Forelimb muscle (tissue), 1 donor: ENCODE measurements at regions not wholly inside any gene's neighbourhood (a gene's known extent, or its start where the extent isn't known, plus 50 kb on each side); places are given as distances from the start of the nearest gene placed in this dataset.

Source experiments
- DNase-seq: peaks from one replicate; pipeline ENCODE4 v3.0.0-alpha.2; 2013; ENCODE audit warnings: low read depth

DNA sequence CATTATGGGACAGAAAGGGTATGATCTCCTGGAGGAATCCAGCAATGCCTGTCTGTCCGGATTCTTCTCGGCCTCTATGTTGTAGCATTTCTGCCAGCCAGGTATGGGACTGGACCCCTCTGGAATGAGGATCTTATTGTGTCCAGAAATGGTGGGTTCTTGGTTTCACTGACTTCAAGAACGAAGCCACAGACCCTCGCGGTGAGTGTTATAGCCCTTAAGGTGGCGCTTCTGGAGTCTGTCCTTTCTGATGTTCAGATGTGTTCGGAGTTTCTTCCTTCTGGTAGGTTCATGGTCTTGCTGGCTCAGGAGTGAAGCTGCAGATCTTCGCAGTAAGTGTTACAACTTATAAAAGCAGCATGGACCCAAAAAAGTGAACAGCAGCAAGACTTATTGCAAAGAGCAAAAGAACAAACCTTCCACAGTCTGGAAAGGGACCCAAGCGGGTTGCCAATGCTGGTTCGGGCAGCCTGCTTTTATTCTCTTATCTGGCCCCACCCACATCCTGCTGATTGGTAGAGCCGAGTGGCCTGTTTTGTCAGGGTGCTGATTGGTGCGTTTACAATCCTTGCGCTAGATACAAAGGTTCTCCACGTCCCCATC lies 62.3 kb upstream of the IER3 start:
- no peak for DNase-seq

DNA sequence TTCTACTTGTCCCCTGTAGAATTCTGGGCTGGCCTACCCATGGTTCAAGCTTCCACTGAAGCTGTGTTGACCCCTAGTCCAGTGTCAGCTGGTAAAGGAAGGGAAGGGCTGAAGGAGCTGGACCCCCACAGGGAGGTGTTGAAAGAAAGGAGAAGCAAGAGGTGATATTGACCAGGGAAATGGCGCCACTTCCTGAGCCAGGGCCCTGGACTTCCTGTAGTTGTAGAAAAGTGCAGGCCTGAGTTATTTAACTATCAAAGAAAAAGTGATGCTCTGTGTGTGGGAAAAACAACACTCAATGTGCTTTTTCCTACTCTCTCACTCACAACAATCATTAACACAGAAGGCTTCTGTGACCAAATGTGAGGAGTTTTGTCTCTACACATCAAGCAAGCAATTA lies 60.0 kb upstream of the IER3 start:
- DNase-seq, result no peak

GRCh38 chr6:30802731-30803130 lies 58.4 kb upstream of the IER3 start:
- no peak for DNase-seq

GRCh38 chr6:30801950-30802349 lies 57.6 kb upstream of the IER3 start:
- DNase-seq, result no peak

GRCh38 chr6:30800871-30801270 lies 56.5 kb upstream of the IER3 start:
- no peak for DNase-seq

GRCh38 chr6:30799210-30799609 lies 54.9 kb upstream of the IER3 start:
- DNase-seq, result no peak

DNA sequence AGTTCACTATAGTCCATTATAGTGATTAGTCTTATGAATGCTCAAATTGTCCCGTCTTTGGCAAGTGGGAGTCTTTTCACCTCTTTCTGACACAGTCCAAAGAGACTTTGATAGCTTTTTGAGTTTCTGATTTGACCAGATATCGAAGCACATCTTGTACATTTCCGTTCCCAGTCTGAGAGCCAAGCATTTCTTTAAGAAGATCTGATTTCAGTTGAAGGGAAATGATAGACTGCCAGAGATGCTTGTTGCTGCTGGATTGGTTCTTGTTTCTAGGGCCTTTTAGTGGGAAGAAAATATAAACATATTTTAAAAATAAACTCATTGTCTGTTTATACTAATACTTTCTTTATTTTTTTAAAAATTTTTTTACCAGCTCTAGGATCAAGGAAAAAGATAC lies 54.1 kb upstream of the IER3 start:
- no peak for DNase-seq

DNA sequence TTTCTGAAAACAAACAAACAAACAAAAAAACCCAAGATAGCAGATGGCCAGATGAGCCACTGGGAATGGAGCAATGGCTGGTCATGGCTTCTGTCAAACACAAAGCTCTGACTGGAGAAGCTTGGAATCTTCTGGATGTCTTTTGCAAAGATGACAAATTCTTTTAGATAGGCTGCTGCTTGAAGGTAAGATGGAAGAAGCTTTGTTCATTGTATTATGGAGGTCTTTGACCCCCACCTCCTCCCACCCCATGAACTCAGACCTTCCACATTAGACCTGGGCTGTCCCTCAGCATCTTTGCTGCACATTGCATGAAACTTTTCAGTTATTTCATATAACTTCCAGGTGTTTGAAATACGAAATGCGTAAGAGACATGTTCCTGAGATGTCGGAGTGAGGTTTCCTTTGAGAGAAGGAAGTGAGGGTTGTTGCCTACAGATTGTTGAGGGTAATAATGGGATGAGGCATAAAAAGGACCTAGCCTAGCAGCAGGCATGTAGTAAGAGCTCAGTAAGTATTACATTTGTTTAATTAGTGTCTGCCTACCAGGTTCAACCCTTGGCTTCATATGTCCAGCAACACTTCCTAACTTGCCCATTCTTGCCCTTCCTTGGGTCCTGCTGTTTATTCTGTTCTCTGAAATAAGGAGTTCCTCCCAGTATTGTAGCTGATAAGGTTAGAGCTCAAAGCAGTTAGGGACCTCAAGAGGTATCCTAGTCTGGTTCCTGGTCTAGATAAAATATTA lies 51.4 kb upstream of the IER3 start:
- DNase-seq, result no peak
